GM18502 (cell line): ENCODE measurements at regions not wholly inside any gene's neighbourhood (a gene's known extent, or its start where the extent isn't known, plus 50 kb on each side); places are given as distances from the start of the nearest gene placed in this dataset.
"Not testable (repeated sequence)": the region's sequence is repeated elsewhere in the genome, so short reads cannot be mapped to it uniquely, and the experiment has no call there.

ENCODE experiments used
- ATAC-seq: cut with Tn5 transposase; IDR thresholded peaks from one replicate; pipeline ENCODE4 v1.9.1; 2021; ENCODE audit warnings: mild to moderate bottlenecking; ENCODE audit not compliant: unreplicated experiment, poor library complexity

DNA sequence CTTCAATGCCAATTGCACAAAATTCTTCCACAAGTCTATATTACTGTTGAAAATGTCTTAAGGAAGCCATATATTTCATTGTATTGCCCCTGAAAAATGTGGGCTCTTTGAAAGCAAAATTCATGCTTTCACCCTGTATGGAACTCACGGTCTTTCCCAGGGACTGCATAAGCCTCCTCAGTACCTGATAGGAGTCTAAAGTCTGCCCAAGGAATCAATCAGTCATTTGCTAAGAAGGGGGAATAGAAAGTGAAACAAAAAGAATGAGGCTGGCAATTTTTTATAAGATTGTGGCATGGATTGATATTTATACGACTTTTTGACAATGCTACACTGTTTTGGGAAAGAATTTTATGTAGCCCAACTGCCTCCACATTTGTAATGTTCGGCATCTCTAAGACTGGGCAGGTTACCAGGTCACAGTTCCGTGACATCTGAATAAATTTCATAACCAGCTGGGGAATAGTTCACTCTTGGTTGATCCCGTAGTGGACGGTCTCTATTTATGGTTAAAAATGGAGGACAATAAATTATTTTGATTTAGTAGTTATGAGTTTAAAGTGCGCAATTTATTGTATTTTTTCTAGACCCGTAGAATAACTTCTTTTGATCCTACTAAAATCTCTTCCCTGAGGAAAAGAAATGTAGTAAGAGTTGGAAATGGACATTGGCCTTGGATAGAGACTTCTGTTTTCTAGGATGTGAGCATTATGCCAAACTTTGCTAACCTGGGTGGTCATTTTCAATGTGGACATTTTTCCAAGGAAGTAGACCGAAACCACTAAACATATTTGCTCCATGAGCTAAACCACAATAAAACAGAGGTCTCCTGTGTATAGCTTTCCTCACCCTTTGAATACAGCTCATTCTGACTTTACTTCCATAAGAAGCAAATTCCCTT is 1585.4 kb downstream of the EFNB2 start:
- no peak for ATAC-seq

GRCh38 chr13:104944176-104944575 is 1591.3 kb downstream of the EFNB2 start:
- no peak for ATAC-seq

DNA sequence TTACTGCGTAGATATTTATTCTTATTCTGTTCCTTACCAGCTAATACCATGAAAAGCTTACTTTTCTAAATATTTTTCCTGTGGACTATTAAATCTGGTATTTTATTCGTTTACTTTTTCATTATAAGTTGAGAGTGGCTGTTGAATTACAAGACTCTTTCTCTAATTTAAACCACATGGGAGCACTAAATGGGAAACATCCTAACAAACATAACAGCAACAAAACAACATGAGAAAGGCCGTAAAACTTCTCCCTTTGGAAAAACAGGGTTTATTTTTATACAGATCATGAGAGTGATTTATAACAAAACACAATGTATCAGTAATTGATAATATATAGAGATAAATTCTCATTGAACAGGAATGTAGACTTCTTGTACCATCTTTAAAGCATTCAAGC is 1592.1 kb downstream of the EFNB2 start:
- ATAC-seq, result no peak

- ATAC-seq, result no peak
Observed at GRCh38 chr13:104937881-104938280, 1597.6 kb downstream of the EFNB2 start.

DNA sequence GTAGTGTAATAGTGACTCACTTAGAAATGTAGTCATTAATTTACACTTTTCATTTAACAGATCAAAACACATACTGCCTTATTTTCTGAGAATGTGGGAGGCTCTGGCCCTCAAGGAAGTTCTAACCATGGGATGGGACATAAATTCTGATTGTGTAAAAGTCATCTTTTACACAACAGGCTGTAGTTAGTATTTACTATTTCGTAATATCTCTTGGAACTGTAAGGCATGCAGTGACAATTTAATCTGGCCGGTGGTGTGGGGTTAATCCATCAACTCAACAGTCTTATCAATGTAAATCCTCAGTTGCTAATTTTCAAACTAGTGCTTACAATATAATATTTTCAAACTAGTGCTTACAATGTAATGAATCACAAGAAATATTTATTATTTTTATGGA is 1599.2 kb downstream of the EFNB2 start:
- no peak for ATAC-seq

GRCh38 chr13:104920513-104920912 is 1614.9 kb downstream of the EFNB2 start:
- not testable (repeated sequence) for ATAC-seq

DNA sequence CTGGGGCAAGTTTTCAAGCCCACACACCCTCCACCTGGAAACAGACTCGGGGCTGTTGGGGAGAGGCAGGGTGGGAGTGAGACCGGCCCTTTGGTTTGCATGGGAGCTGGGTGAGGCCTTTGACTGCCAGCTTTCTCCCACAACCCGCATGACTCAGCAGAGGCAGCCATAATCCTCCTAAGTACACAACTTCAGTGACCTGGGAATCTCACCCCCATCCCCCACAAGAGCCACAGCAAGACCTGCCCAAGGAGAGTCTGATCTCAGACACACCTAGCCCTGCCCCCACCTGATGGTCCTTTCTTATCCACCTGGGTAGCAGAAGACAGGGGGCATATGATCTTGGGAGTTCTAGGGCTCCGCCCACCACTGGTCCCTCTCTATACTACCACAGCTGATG is 1615.4 kb downstream of the EFNB2 start:
- no peak for ATAC-seq

GRCh38 chr13:104900191-104900817 is 1635.2 kb downstream of the EFNB2 start:
- ATAC-seq, result no peak

- no peak for ATAC-seq
Observed at GRCh38 chr13:104898484-104898883, 1637.0 kb downstream of the EFNB2 start.

DNA sequence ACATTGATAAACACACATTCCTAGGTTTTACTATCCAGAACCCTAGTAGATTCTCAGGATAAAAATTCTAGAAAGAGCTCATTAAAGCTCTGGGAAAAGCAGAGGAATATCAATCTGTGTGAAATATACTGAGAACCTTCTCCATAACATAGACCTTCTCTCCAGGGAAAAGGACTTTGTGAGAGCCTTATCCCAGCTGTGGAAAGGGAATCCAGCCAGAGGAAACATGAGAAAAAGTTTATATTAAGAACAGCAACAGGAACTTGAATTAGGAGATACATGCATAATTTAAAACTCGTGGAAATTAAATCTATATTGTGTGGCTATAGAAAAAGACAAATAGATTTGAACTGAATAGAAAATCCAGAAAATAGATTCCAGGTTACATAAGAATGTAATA is 1639.9 kb downstream of the EFNB2 start:
- no peak for ATAC-seq

GRCh38 chr13:104875038-104875754 is 1660.3 kb downstream of the EFNB2 start:
- ATAC-seq, result no peak

GRCh38 chr13:104872153-104872552 is 1663.3 kb downstream of the EFNB2 start:
- ATAC-seq, result no peak

DNA sequence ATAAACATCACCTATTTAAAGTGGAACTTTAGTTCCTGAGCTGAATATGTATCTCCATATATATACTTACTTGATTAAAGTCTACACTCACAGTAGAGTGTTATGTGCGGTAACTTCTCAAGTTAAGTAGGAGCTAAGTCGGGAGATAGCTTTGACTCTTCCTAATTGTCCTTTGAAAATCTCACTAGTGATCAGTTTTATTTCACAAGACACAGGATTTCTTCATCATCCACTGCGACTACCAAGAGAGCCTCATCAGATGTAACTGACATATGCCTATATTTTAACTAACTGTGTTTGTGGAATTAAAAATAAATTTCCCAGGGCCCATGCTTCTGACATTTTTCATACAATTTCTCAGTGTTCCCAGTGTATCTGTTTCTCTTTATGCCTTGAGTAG is 1664.0 kb downstream of the EFNB2 start:
- ATAC-seq, result no peak

- peak; percentile 67 for ATAC-seq
Observed at GRCh38 chr13:104869501-104869900, 1666.0 kb downstream of the EFNB2 start.

GRCh38 chr13:104868806-104869205 is 1666.7 kb downstream of the EFNB2 start:
- no peak for ATAC-seq

DNA sequence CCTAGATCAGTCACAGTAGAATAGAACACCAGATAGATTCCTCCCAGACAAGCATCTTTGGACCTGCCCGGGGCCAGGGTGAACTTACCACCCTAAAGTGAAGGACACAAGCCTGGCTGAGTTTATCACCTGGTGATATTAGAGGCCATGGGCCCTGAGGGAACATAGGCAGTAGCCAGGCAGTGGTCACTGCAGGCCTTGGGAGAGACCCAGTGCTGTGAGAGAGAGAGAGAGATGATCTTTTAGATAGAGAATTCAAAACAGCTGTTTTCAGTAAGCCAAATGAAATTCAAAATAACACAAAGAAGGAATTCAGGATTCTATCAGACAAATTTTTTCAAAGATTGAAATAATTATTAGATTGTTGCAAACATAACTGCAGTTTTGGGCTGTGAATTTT is 1679.9 kb downstream of the EFNB2 start:
- ATAC-seq, result no peak

GRCh38 chr13:104854698-104855097 is 1680.8 kb downstream of the EFNB2 start:
- ATAC-seq, result no peak

GRCh38 chr13:104854007-104854406 is 1681.5 kb downstream of the EFNB2 start:
- ATAC-seq, result no peak

GRCh38 chr13:104847922-104848321 is 1687.5 kb downstream of the EFNB2 start:
- ATAC-seq, result no peak

DNA sequence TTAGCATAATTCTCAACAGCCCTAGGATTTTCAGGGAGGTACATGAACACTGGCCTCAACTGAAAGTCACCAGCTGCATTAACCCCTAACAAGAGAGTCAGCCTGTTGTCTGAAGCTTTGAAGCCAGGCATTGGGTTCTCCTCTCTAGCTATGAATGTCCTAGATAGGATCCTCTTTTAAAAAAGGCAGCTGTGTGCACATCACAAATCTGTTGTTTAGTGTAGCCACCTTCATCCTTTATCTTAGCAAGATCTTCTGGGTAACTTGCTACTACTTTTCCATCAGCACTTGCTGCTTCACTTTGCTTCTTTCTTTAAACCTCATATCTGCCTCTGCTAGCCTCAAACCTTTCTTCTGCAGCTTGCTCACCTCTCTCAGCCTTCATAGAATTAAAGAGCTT is 1692.1 kb downstream of the EFNB2 start:
- no peak for ATAC-seq

- no peak for ATAC-seq
Observed at GRCh38 chr13:104841110-104841509, 1694.4 kb downstream of the EFNB2 start.
